Panc1 (cell line): ENCODE measurements at regions not wholly inside any gene's neighbourhood (a gene's known extent, or its start where the extent isn't known, plus 50 kb on each side); places are given as distances from the start of the nearest gene placed in this dataset.

Source experiments
- ATAC-seq: fragments of 200-7000 bp; cut with Tn5 transposase; 2 replicates; pipeline ENCODE4 v1.9.1; 2020; ENCODE audit warnings: mild to moderate bottlenecking, moderate library complexity
- BruUV-seq: library from RNA; stranded (reverse); fragments of 400-500 nt; replicated peaks from 2 replicates; lab custom pipeline; 2021; lab: Mats Ljungman, UMichigan
- CTCF ChIA-PET: fragments of 300-600 bp; sonication (Branson Sonifier 250); formaldehyde crosslinking; loops from one replicate; lab custom pipeline; 2022; ENCODE audit warnings: antibody characterized with exemption; lab: Charles Lee
- POLR2A ChIA-PET: fragments of 300-600 bp; sonication (Branson Sonifier 250); formaldehyde crosslinking; loops from one replicate; lab custom pipeline; 2022; ENCODE audit warnings: antibody characterized with exemption; lab: Charles Lee
- DNase-seq: peaks from one replicate; pipeline ENCODE4 v3.0.0-alpha.2; 2010; ENCODE audit warnings: low read depth, low spot score
- H3K27ac ChIP-seq: 2 replicates; pipeline ENCODE4 v1.5.1; 2011; ENCODE audit warnings: mild to moderate bottlenecking, low read length, inconsistent platforms
- H3K27me3 ChIP-seq: fragments of 200-500 bp; sonication (Bioruptor generic); 2 replicates; pipeline ENCODE4 v1.6.0; 2014; ENCODE audit warnings: low read length, inconsistent platforms; ENCODE audit not compliant: control insufficient read depth, insufficient read depth
- H3K36me3 ChIP-seq: fragments of 200-500 bp; sonication (Bioruptor generic); 2 replicates; pipeline ENCODE4 v1.5.1; 2014; ENCODE audit warnings: inconsistent platforms, mild to moderate bottlenecking, low read length, moderate library complexity; ENCODE audit not compliant: control insufficient read depth, insufficient read depth
- H3K4me1 ChIP-seq: 2 replicates; pipeline ENCODE4 v1.5.1; 2011; ENCODE audit warnings: inconsistent platforms, mild to moderate bottlenecking, low read length, moderate library complexity; ENCODE audit not compliant: control insufficient read depth, insufficient read depth
- H3K4me3 ChIP-seq, 2 experiments: 2 replicates each; pipeline ENCODE4 v1.5.1; 2011 to 2012; ENCODE audit warnings: low read depth in 2 of 2, low read length in 2 of 2, mild to moderate bottlenecking in 2 of 2, inconsistent platforms in 1 of 2, moderate library complexity in 1 of 2
- H3K9me3 ChIP-seq: fragments of 200-500 bp; sonication (Bioruptor generic); 2 replicates; pipeline ENCODE4 v1.5.1; 2014; ENCODE audit warnings: low read depth, mild to moderate bottlenecking, inconsistent platforms, low read length, moderate library complexity; ENCODE audit not compliant: control insufficient read depth, insufficient read depth
- POLR2AphosphoS5 ChIP-seq: IDR thresholded peaks from 2 replicates; pipeline ENCODE4 v1.6.1; 2012; ENCODE audit warnings: mild to moderate bottlenecking, low read depth, low read length, moderate library complexity
- SIN3A ChIP-seq: IDR thresholded peaks from 2 replicates; pipeline ENCODE4 v1.6.1; 2012; ENCODE audit warnings: low read depth, mild to moderate bottlenecking, low read length, moderate library complexity, borderline replicate concordance; ENCODE audit not compliant: insufficient read depth
- TCF7L2 ChIP-seq: IDR thresholded peaks from 2 replicates; pipeline ENCODE4 v1.6.1; 2011; ENCODE audit warnings: mild to moderate bottlenecking, low read depth, low read length, inconsistent platforms
- in situ Hi-C: cut with HindIII; loops from 2 replicates; pipeline ENCODE4 v1.10.0; 2016; ENCODE audit warnings: low sequenced_read_pairs, low pct_unique_long_range_greater_than_20kb
- intact Hi-C: fragments of 100-400 bp; cut with micrococcal nuclease; formaldehyde crosslinking; loops from one replicate; pipeline ENCODE4 v1.10.0; 2022; ENCODE audit not compliant: unreplicated experiment
- TF ChIP-seq, protein P1 (sequence below), 2 experiments: IDR thresholded peaks; 2 replicates each; pipeline ENCODE4 v1.6.1; 2011 to 2012; ENCODE audit warnings: low read depth in 2 of 2, control low read depth in 1 of 2, low read length in 1 of 2, mild to moderate bottlenecking in 1 of 2, moderate library complexity in 1 of 2; ENCODE audit not compliant: insufficient read depth in 1 of 2
- TF ChIP-seq, protein P2 (sequence below): fragments of 450-650 bp; IDR thresholded peaks from 2 replicates; pipeline ENCODE4 v1.5.1; 2017; ENCODE audit warnings: mild to moderate bottlenecking

DNA sequence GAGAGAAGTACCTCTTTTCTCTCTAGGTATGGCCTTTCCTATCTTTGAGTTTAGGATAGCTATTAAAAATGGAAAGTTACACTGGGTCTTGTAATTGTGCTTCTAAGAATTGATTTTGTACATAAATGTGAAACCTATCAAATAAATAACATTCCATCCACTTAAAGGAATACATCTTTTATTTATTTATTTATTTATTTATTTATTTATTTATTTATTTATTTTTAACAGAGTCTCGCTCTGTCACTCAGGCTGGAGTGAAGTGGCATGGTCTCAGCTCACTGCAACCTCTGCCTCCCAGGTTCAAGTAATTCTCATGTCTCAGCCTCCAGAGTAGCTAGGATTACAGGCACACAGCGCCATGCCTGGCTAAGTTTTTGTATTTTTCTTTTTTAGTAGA, 1114.0 kb upstream of the EEF2KMT start:
- Histone ChIP-seq H3K36me3 (no peaks in the 10 kb centered on the region), H3K9me3 (no peaks in the 10 kb centered on the region), H3K4me3 (no peak overlapping the region), H3K27ac (no peak overlapping the region), H3K4me1 (no peaks in the 10 kb centered on the region), H3K27me3 (no peaks in the 10 kb centered on the region)
- in situ Hi-C loops (no loop called here), intact Hi-C loops (no loop called here)
- no peak for ATAC-seq
- POLR2A ChIA-PET, result no interaction called here
- no peak for DNase-seq
- TF ChIP-seq, protein P1, sequence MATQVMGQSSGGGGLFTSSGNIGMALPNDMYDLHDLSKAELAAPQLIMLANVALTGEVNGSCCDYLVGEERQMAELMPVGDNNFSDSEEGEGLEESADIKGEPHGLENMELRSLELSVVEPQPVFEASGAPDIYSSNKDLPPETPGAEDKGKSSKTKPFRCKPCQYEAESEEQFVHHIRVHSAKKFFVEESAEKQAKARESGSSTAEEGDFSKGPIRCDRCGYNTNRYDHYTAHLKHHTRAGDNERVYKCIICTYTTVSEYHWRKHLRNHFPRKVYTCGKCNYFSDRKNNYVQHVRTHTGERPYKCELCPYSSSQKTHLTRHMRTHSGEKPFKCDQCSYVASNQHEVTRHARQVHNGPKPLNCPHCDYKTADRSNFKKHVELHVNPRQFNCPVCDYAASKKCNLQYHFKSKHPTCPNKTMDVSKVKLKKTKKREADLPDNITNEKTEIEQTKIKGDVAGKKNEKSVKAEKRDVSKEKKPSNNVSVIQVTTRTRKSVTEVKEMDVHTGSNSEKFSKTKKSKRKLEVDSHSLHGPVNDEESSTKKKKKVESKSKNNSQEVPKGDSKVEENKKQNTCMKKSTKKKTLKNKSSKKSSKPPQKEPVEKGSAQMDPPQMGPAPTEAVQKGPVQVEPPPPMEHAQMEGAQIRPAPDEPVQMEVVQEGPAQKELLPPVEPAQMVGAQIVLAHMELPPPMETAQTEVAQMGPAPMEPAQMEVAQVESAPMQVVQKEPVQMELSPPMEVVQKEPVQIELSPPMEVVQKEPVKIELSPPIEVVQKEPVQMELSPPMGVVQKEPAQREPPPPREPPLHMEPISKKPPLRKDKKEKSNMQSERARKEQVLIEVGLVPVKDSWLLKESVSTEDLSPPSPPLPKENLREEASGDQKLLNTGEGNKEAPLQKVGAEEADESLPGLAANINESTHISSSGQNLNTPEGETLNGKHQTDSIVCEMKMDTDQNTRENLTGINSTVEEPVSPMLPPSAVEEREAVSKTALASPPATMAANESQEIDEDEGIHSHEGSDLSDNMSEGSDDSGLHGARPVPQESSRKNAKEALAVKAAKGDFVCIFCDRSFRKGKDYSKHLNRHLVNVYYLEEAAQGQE (IDR thresholded peaks at IDR 0.05; ENCODE audit: insufficient read depth in 1 of 2, low read depth in 2 of 2, low read length in 1 of 2), result no peak
- TF ChIP-seq POLR2AphosphoS5 (no peak), TCF7L2 (no peak), SIN3A (no peak)
- TF ChIP-seq, protein P2, sequence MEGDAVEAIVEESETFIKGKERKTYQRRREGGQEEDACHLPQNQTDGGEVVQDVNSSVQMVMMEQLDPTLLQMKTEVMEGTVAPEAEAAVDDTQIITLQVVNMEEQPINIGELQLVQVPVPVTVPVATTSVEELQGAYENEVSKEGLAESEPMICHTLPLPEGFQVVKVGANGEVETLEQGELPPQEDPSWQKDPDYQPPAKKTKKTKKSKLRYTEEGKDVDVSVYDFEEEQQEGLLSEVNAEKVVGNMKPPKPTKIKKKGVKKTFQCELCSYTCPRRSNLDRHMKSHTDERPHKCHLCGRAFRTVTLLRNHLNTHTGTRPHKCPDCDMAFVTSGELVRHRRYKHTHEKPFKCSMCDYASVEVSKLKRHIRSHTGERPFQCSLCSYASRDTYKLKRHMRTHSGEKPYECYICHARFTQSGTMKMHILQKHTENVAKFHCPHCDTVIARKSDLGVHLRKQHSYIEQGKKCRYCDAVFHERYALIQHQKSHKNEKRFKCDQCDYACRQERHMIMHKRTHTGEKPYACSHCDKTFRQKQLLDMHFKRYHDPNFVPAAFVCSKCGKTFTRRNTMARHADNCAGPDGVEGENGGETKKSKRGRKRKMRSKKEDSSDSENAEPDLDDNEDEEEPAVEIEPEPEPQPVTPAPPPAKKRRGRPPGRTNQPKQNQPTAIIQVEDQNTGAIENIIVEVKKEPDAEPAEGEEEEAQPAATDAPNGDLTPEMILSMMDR, result no peak
- CTCF ChIA-PET, result no interaction called here
- no TSS peak for BruUV-seq

DNA sequence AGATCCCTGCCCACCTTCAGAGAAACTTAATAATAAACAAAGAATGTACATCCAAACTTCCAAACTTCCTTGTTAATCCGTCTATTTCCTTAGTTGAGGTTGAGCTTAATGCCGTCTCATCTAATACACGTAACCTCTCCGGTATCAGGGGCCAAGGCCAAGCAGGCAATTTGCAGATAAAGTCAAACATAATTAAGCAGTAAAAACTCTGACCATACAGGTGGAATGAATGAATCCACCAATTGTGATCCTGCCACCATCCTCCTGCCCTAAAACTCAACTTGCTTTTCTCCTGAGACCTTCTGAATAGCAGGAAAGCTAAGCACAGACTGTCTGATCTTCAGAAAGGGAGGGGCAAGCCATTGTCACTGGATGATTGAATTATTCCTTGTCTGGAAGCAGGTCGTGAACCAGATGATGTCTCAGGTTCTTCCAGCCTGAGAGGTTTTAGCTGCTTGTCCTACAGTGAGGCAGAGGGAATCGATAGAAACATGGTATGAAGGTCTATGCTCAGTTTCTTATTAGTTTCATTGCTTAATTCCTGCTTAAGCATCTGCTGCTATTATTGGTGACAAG, 1111.8 kb upstream of the EEF2KMT start:
- ATAC-seq (no peak), DNase-seq (no peak)
- no peaks in the 10 kb centered on the region for H3K9me3 ChIP-seq
- BruUV-seq, result no TSS peak
- no peak overlapping the region for H3K27ac ChIP-seq
- POLR2A ChIA-PET, result no interaction called here
- H3K36me3 ChIP-seq, result no peaks in the 10 kb centered on the region
- TF ChIP-seq, protein P1 (IDR thresholded peaks at IDR 0.05; ENCODE audit: insufficient read depth in 1 of 2, low read depth in 2 of 2, low read length in 1 of 2), result no peak
- no peak for TF ChIP-seq SIN3A
- TF ChIP-seq POLR2AphosphoS5, result no peak
- no peak for TF ChIP-seq TCF7L2
- TF ChIP-seq, protein P2, result no peak
- no peaks in the 10 kb centered on the region for H3K27me3 ChIP-seq
- H3K4me1 ChIP-seq, result no peaks in the 10 kb centered on the region
- in situ Hi-C loops (no loop called here), intact Hi-C loops (no loop called here)
- no peak overlapping the region for H3K4me3 ChIP-seq
- CTCF ChIA-PET, result no interaction called here
